ENCODE measurements at regions not wholly inside any gene's neighbourhood (a gene's known extent, or its start where the extent isn't known, plus 50 kb on each side); places are given as distances from the start of the nearest gene placed in this dataset.

- Histone ChIP-seq H3K27me3 (ENCODE audit: control insufficient read depth in 2 of 2, insufficient read depth in 2 of 2, low read length in 2 of 2) (no peaks in the 10 kb centered on the region), H3K27ac (ENCODE audit: insufficient read depth, low read depth, low read length) (no peak overlapping the region), H3K9ac (replicated peaks; ENCODE audit: extremely low read depth, insufficient read depth, low read length) (no peak overlapping the region), H3K4me2 (ENCODE audit: insufficient read depth, low read length) (no peak overlapping the region), H3K9me3 (replicated peaks; ENCODE audit: control insufficient read depth, insufficient read depth, low read length) (no peaks in the 10 kb centered on the region), H4K20me1 (replicated peaks; ENCODE audit: control insufficient read depth, extremely low read depth, insufficient read depth, low read length) (no peaks in the 10 kb centered on the region), H2AFZ (ENCODE audit: low read depth, low read length) (no peak overlapping the region), H3K4me1 (ENCODE audit: control insufficient read depth, extremely low read depth, insufficient read depth, low read length) (no peaks in the 10 kb centered on the region), H3K9me1 (replicated peaks; ENCODE audit: control insufficient read depth, extremely low read depth, insufficient read depth, low read length) (no peaks in the 10 kb centered on the region), H3K36me3 (ENCODE audit: control insufficient read depth in 2 of 2, extremely low read depth in 1 of 2, insufficient read depth in 2 of 2, low read length in 2 of 2) (no peaks in the 10 kb centered on the region), H3K4me3 (replicated peaks in 1 of 3; ENCODE audit: insufficient read depth in 1 of 3, low read depth in 1 of 3, low read length in 3 of 3) (no peak overlapping the region), H3K79me2 (ENCODE audit: control insufficient read depth, insufficient read depth, low read length) (no peaks in the 10 kb centered on the region)
- no TSS peak for BruUV-seq (replicated peaks)
- DNase-seq (ENCODE audit: low read depth, low spot score) (no peak), FAIRE-seq (no peak)
- TF ChIP-seq POLR2AphosphoS5 (IDR thresholded peaks at IDR 0.05; ENCODE audit: insufficient read depth, low read depth, low read length) (no peak), MYC (IDR thresholded peaks at IDR 0.05; ENCODE audit: low read depth, low read length) (no peak), CTCF (IDR thresholded peaks at IDR 0.05; ENCODE audit: extremely low read depth in 1 of 2, insufficient read depth in 1 of 2, low read depth in 1 of 2, low read length in 2 of 2) (no peak), POLR2A (IDR thresholded peaks at IDR 0.05; ENCODE audit: low read depth, low read length) (no peak), EZH2 (IDR thresholded peaks at IDR 0.05; ENCODE audit: borderline replicate concordance, low read depth, low read length, severe bottlenecking) (no peak), JUN (IDR thresholded peaks at IDR 0.05; ENCODE audit: borderline replicate concordance, insufficient read depth, insufficient read length, low read depth) (no peak)
- TF ChIP-seq, protein P1, sequence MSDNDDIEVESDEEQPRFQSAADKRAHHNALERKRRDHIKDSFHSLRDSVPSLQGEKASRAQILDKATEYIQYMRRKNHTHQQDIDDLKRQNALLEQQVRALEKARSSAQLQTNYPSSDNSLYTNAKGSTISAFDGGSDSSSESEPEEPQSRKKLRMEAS (IDR thresholded peaks at IDR 0.05; ENCODE audit: insufficient read depth, insufficient read length), result no peak
- dilution Hi-C loops (cut with MboI; ENCODE audit: extremely low pct_ligation_motif_present, low sequenced_read_pairs), result no loop called here
- intact Hi-C loops (cut with micrococcal nuclease), result no loop called here
- POLR2A ChIA-PET, result no interaction called here
- CTCF ChIA-PET, result no interaction called here
These were observed 191.9 kb downstream of the PTN start for GRCh38 chr7:137151690-137152052.
